Bronchial epithelial cell (primary cell): ENCODE measurements at regions not wholly inside any gene's neighbourhood (a gene's known extent, or its start where the extent isn't known, plus 50 kb on each side); places are given as distances from the start of the nearest gene placed in this dataset.
A peak's percentile ranks its signal among the peaks of the same experiment; 100 is the strongest.

ENCODE experiments used
- DNase-seq: peaks from one replicate; pipeline ENCODE4 v3.0.0-alpha.2; 2010; ENCODE audit warnings: low read depth
- FAIRE-seq: peaks from 2 replicates; lab custom pipeline; 2011; peaks lifted over from hg19 to GRCh38; lab: Jason Lieb, UNC
- H3K27me3 ChIP-seq: 2 replicates; pipeline ENCODE4 v1.5.1; 2011; ENCODE audit warnings: low read length; ENCODE audit not compliant: control insufficient read depth, insufficient read depth
- H3K36me3 ChIP-seq: 2 replicates; pipeline ENCODE4 v1.5.1; 2011; ENCODE audit warnings: low read length; ENCODE audit not compliant: control insufficient read depth, insufficient read depth
- H3K4me3 ChIP-seq: 2 replicates; pipeline ENCODE4 v1.5.1; 2011; ENCODE audit warnings: mild to moderate bottlenecking, low read depth, low read length, control low read depth
- TF ChIP-seq, protein P1 (sequence below): IDR thresholded peaks from 2 replicates; pipeline ENCODE4 v1.5.1; 2011; ENCODE audit warnings: mild to moderate bottlenecking, moderate library complexity, low read length, control low read depth, inconsistent platforms; ENCODE audit not compliant: insufficient read depth, severe bottlenecking

DNA sequence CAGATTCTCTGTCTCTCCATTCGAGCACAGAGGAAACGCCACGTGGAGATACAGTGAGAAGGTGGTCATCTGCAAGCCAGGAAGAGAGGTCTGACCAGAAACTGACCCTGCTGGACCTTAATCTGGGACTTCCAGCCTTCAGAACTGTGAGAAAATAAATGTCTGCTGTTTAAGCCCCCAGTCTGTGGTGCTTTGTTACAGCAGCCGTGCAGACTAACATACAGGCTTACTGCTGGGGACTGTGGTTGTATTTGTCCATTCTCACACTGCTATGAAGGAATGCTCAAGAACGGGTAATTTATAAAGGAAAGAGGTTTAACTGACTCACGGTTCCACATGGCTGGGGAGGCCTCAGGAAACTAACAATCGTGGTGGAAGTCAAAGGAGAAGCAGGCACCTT is 432.7 kb downstream of the IRS1 start:
- H3K4me3 ChIP-seq: no peak overlapping the region
- DNase-seq: no peak
- FAIRE-seq: no peak
- TF ChIP-seq, protein P1, sequence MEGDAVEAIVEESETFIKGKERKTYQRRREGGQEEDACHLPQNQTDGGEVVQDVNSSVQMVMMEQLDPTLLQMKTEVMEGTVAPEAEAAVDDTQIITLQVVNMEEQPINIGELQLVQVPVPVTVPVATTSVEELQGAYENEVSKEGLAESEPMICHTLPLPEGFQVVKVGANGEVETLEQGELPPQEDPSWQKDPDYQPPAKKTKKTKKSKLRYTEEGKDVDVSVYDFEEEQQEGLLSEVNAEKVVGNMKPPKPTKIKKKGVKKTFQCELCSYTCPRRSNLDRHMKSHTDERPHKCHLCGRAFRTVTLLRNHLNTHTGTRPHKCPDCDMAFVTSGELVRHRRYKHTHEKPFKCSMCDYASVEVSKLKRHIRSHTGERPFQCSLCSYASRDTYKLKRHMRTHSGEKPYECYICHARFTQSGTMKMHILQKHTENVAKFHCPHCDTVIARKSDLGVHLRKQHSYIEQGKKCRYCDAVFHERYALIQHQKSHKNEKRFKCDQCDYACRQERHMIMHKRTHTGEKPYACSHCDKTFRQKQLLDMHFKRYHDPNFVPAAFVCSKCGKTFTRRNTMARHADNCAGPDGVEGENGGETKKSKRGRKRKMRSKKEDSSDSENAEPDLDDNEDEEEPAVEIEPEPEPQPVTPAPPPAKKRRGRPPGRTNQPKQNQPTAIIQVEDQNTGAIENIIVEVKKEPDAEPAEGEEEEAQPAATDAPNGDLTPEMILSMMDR: no peak
- H3K27me3 ChIP-seq: no peaks in the 10 kb centered on the region
- no peaks in the 10 kb centered on the region for H3K36me3 ChIP-seq

DNA sequence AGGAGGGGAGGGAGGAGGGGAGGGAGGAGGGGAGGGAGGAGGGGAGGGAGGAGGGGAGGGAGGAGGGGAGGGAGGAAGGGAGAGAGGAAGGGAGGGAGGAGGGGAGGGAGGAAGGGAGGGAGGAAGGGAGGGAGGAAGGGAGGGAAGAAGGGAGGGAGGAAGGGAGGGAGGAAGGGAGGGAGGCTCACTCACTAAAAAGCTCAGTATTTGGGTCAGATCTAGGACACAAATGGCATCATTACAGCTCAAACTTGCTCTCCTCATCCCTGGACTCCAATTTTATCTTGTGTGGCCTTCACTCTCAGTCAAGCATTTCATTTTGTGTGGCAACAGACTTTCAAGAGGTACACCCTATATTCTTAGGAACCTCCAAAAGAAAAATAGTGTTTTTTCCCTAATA is 435.4 kb downstream of the IRS1 start:
- TF ChIP-seq, protein P1: no peak
- no peak overlapping the region for H3K4me3 ChIP-seq
- no peak for FAIRE-seq
- DNase-seq: no peak
- no peaks in the 10 kb centered on the region for H3K36me3 ChIP-seq
- H3K27me3 ChIP-seq: no peaks in the 10 kb centered on the region

GRCh38 chr2:226362980-226363379 is 436.6 kb downstream of the IRS1 start:
- H3K4me3 ChIP-seq: no peak overlapping the region
- H3K36me3 ChIP-seq: no peaks in the 10 kb centered on the region
- TF ChIP-seq, protein P1: no peak
- FAIRE-seq (no peak), DNase-seq (peak; percentile 83)
- H3K27me3 ChIP-seq: no peaks in the 10 kb centered on the region

- TF ChIP-seq, protein P1: no peak
- Histone ChIP-seq H3K36me3 (no peaks in the 10 kb centered on the region), H3K27me3 (no peaks in the 10 kb centered on the region), H3K4me3 (no peak overlapping the region)
- DNase-seq (no peak), FAIRE-seq (no peak)
These were observed 439.0 kb downstream of the IRS1 start for GRCh38 chr2:226360658-226361057.

DNA sequence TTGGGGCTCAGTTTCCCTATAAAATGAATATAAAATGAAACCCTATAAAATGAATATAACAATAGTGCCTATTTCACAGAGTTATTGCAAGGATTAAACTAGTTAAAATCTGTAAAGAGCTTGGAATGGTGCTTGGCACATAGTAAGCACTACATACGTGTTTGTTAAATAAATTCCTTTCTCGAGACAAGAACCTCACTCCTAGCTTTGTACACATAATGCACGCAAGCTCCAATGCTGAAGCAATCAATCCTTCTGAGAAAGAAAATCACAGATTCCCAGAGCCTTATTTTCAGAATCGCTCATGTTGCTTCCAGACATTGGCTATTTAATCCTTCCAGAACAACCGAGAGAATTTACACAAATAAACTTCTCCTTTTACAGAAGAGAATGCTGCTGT is 440.9 kb downstream of the IRS1 start:
- TF ChIP-seq, protein P1: no peak
- no peaks in the 10 kb centered on the region for H3K36me3 ChIP-seq
- H3K4me3 ChIP-seq: no peak overlapping the region
- H3K27me3 ChIP-seq: no peaks in the 10 kb centered on the region
- FAIRE-seq (no peak), DNase-seq (no peak)

DNA sequence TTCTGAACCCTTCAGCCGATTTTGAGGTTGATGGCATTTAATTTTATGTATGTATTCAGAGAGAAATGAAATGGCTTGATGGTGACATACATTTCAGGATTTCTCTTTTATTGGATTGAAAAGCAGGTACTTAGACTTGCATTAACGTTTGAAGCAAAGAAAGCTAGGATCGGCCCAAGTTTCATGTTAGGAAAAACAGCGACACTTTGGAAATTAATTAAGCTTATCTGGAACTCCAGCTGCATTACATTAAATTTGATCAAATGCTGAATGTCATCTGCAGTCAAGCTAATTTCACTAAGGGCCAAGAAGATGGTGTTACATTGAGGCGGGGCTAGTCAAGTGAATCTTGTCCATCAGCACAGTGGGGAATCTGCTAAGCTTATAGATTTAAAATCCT is 441.8 kb downstream of the IRS1 start:
- Histone ChIP-seq H3K4me3 (no peak overlapping the region), H3K36me3 (no peaks in the 10 kb centered on the region), H3K27me3 (no peaks in the 10 kb centered on the region)
- TF ChIP-seq, protein P1: no peak
- no peak for FAIRE-seq
- no peak for DNase-seq
